SKM-1 (cell line): ENCODE measurements at regions not wholly inside any gene's neighbourhood (a gene's known extent, or its start where the extent isn't known, plus 50 kb on each side); places are given as distances from the start of the nearest gene placed in this dataset.

Experiments used
- DNase-seq: peaks from one replicate; lab custom pipeline; 2025; ENCODE audit not compliant: unreplicated experiment; lab: John Stamatoyannopoulos, UW

GRCh38 chr21:17454315-17455027, 58.4 kb upstream of the CXADR start:
- no peak for DNase-seq

GRCh38 chr21:17455028-17455353, 57.9 kb upstream of the CXADR start:
- DNase-seq, result no peak

GRCh38 chr21:17455451-17455850, 57.4 kb upstream of the CXADR start:
- no peak for DNase-seq

- no peak for DNase-seq
Measured at GRCh38 chr21:17458279-17458678, 54.6 kb upstream of the CXADR start.

- DNase-seq, result no peak
Measured at GRCh38 chr21:17460094-17460493, 52.7 kb upstream of the CXADR start.

GRCh38 chr21:17461014-17461413, 51.8 kb upstream of the CXADR start:
- no peak for DNase-seq

GRCh38 chr21:17461582-17461981, 51.3 kb upstream of the CXADR start:
- no peak for DNase-seq

GRCh38 chr21:17462276-17462981, 50.4 kb upstream of the CXADR start:
- DNase-seq, result no peak
